HUES64 (cell line): ENCODE measurements at regions not wholly inside any gene's neighbourhood (a gene's known extent, or its start where the extent isn't known, plus 50 kb on each side); places are given as distances from the start of the nearest gene placed in this dataset.

Experiments used
- H3K27ac ChIP-seq: 2 replicates; pipeline ENCODE4 v1.7.0; 2013; ENCODE audit warnings: low read depth, low read length, inconsistent platforms
- H3K27me3 ChIP-seq: 2 replicates; pipeline ENCODE4 v1.6.1; 2013; ENCODE audit warnings: mild to moderate bottlenecking, low read length; ENCODE audit not compliant: insufficient read depth
- H3K36me3 ChIP-seq: 2 replicates; pipeline ENCODE4 v1.6.1; 2013; ENCODE audit warnings: mild to moderate bottlenecking, low read length; ENCODE audit not compliant: insufficient read depth
- H3K4me1 ChIP-seq: 2 replicates; pipeline ENCODE4 v1.6.1; 2013; ENCODE audit warnings: mild to moderate bottlenecking, low read length, moderate library complexity; ENCODE audit not compliant: insufficient read depth
- H3K4me3 ChIP-seq: 2 replicates; pipeline ENCODE4 v1.5.1; 2013; ENCODE audit warnings: mild to moderate bottlenecking, low read length, moderate library complexity
- H3K9ac ChIP-seq: 2 replicates; pipeline ENCODE4 v1.6.1; 2013; ENCODE audit warnings: mild to moderate bottlenecking, low read depth, low read length
- H3K9me3 ChIP-seq: 2 replicates; pipeline ENCODE4 v1.6.1; 2013; ENCODE audit warnings: low read depth, low read length; ENCODE audit not compliant: insufficient read depth
- WGBS: fragments of 150-250, 120-280 bp; methylation state at CpG from one replicate; pipeline ENCODE4 v1.1.7; 2013; ENCODE audit warnings: missing lambda C conversion rate; 5-methylcytosine and 5-hydroxymethylcytosine counted together

GRCh38 chr4:144283526-144283925 lies 143.0 kb upstream of the GYPA start:
- no peak overlapping the region for H3K4me3 ChIP-seq
- no peak overlapping the region for H3K27ac ChIP-seq
- H3K9me3 ChIP-seq = no peaks in the 10 kb centered on the region
- no peak overlapping the region for H3K9ac ChIP-seq
- H3K36me3 ChIP-seq = no peaks in the 10 kb centered on the region
- H3K27me3 ChIP-seq = no peaks in the 10 kb centered on the region
- no peaks in the 10 kb centered on the region for H3K4me1 ChIP-seq
- WGBS = 94% methylated on average over 6 of the region's 6 CpGs

- H3K9ac ChIP-seq = no peak overlapping the region
- no peaks in the 10 kb centered on the region for H3K4me1 ChIP-seq
Measured at GRCh38 chr4:144284026-144284425, 143.5 kb upstream of the GYPA start.

GRCh38 chr4:144288011-144288903 lies 147.7 kb upstream of the GYPA start:
- no peaks in the 10 kb centered on the region for H3K9me3 ChIP-seq
- no peak overlapping the region for H3K27ac ChIP-seq
- WGBS = 85% methylated on average over 5 of the region's 6 CpGs
- H3K4me1 ChIP-seq = no peaks in the 10 kb centered on the region
- H3K9ac ChIP-seq = no peak overlapping the region
- H3K36me3 ChIP-seq = no peaks in the 10 kb centered on the region
- H3K4me3 ChIP-seq = no peak overlapping the region
- no peaks in the 10 kb centered on the region for H3K27me3 ChIP-seq

More at GRCh38 chr4:144284026-144284425, 143.5 kb upstream of the GYPA start:
- no peak overlapping the region for H3K4me3 ChIP-seq
- no peaks in the 10 kb centered on the region for H3K36me3 ChIP-seq
- no peaks in the 10 kb centered on the region for H3K27me3 ChIP-seq
- no peak overlapping the region for H3K27ac ChIP-seq
- no peaks in the 10 kb centered on the region for H3K9me3 ChIP-seq

GRCh38 chr4:144289667-144290428 lies 149.3 kb upstream of the GYPA start:
- no peaks in the 10 kb centered on the region for H3K9me3 ChIP-seq
- WGBS = no CpG with 5 or more reads among the region's 1 CpG
- no peaks in the 10 kb centered on the region for H3K4me1 ChIP-seq
- no peak overlapping the region for H3K4me3 ChIP-seq
- H3K36me3 ChIP-seq = no peaks in the 10 kb centered on the region
- H3K27me3 ChIP-seq = no peaks in the 10 kb centered on the region
- H3K9ac ChIP-seq = no peak overlapping the region
- H3K27ac ChIP-seq = no peak overlapping the region

- H3K36me3 ChIP-seq = no peaks in the 10 kb centered on the region
Measured at GRCh38 chr4:144291164-144291563, 150.6 kb upstream of the GYPA start.

GRCh38 chr4:144294211-144294610 lies 153.7 kb upstream of the GYPA start:
- Histone ChIP-seq H3K4me3 (no peak overlapping the region), H3K4me1 (no peaks in the 10 kb centered on the region), H3K27ac (no peak overlapping the region), H3K9ac (no peak overlapping the region), H3K36me3 (no peaks in the 10 kb centered on the region), H3K27me3 (no peaks in the 10 kb centered on the region), H3K9me3 (no peaks in the 10 kb centered on the region)
- WGBS = no CpG with 5 or more reads among the region's 1 CpG

More at GRCh38 chr4:144291164-144291563, 150.6 kb upstream of the GYPA start:
- Histone ChIP-seq H3K9ac (no peak overlapping the region), H3K9me3 (no peaks in the 10 kb centered on the region), H3K4me3 (no peak overlapping the region), H3K27ac (no peak overlapping the region), H3K4me1 (no peaks in the 10 kb centered on the region), H3K27me3 (no peaks in the 10 kb centered on the region)
- 93% methylated on average over 4 of the region's 4 CpGs for WGBS

GRCh38 chr4:144295286-144295995 lies 154.9 kb upstream of the GYPA start:
- Histone ChIP-seq H3K36me3 (no peaks in the 10 kb centered on the region), H3K27ac (no peak overlapping the region), H3K9ac (no peak overlapping the region), H3K27me3 (no peaks in the 10 kb centered on the region), H3K4me3 (no peak overlapping the region), H3K4me1 (no peaks in the 10 kb centered on the region), H3K9me3 (no peaks in the 10 kb centered on the region)
- 95% methylated on average over 6 of the region's 8 CpGs for WGBS

- WGBS = 95% methylated on average over 2 of the region's 2 CpGs
- H3K4me1 ChIP-seq = no peaks in the 10 kb centered on the region
- H3K4me3 ChIP-seq = no peak overlapping the region
- H3K27ac ChIP-seq = no peak overlapping the region
- H3K9me3 ChIP-seq = no peaks in the 10 kb centered on the region
- no peaks in the 10 kb centered on the region for H3K36me3 ChIP-seq
- no peak overlapping the region for H3K9ac ChIP-seq
- no peaks in the 10 kb centered on the region for H3K27me3 ChIP-seq
Measured at GRCh38 chr4:144296941-144297340, 156.4 kb upstream of the GYPA start.

- H3K4me1 ChIP-seq = no peaks in the 10 kb centered on the region
- no peak overlapping the region for H3K4me3 ChIP-seq
- no peaks in the 10 kb centered on the region for H3K9me3 ChIP-seq
- H3K9ac ChIP-seq = no peak overlapping the region
- no peak overlapping the region for H3K27ac ChIP-seq
- no peaks in the 10 kb centered on the region for H3K27me3 ChIP-seq
- WGBS = 85% methylated on average over 2 of the region's 3 CpGs
- no peaks in the 10 kb centered on the region for H3K36me3 ChIP-seq
Measured at GRCh38 chr4:144298519-144298918, 158.0 kb upstream of the GYPA start.

- Histone ChIP-seq H3K9ac (no peak overlapping the region), H3K27me3 (no peaks in the 10 kb centered on the region), H3K4me1 (no peaks in the 10 kb centered on the region), H3K27ac (no peak overlapping the region), H3K9me3 (no peaks in the 10 kb centered on the region), H3K36me3 (no peaks in the 10 kb centered on the region), H3K4me3 (no peak overlapping the region)
- WGBS = 96% methylated on average over 2 of the region's 2 CpGs
Measured at GRCh38 chr4:144300616-144301015, 160.1 kb upstream of the GYPA start.
